GM12878 (cell line): ENCODE measurements at regions not wholly inside any gene's neighbourhood (a gene's known extent, or its start where the extent isn't known, plus 50 kb on each side); places are given as distances from the start of the nearest gene placed in this dataset.

Source experiments
- ATAC-seq: fragments of 200-7000 bp; cut with Tn5 transposase; 3 replicates; pipeline ENCODE4 v1.9.1; 2020; ENCODE audit warnings: mild to moderate bottlenecking, moderate library complexity
- BruUV-seq: library from RNA; stranded (reverse); fragments of 400-500 nt; replicated peaks from 2 replicates; lab custom pipeline; 2021; lab: Mats Ljungman, UMichigan
- CTCF ChIA-PET: fragments of 300-600 bp; sonication (Branson Sonifier 250); formaldehyde crosslinking; extraction: SDS; loops from one replicate; lab custom pipeline; 2021; ENCODE audit warnings: inconsistent platforms; lab: Yijun Ruan, JAX
- POLR2A ChIA-PET: fragments of 350-600 bp; formaldehyde crosslinking; extraction: SDS; loops from one replicate; lab custom pipeline; 2021; ENCODE audit warnings: inconsistent platforms; lab: Charles Lee
- RAD21 ChIA-PET: fragments of 300-600 bp; sonication (Branson Sonifier 250); formaldehyde crosslinking; loops from one replicate; lab custom pipeline; 2023; ENCODE audit warnings: antibody characterized with exemption; ENCODE audit not compliant: unreplicated experiment; lab: Charles Lee
- SMC1A ChIA-PET: fragments of 300-600 bp; sonication (Branson Sonifier 250); formaldehyde crosslinking; loops from one replicate; lab custom pipeline; 2023; ENCODE audit not compliant: unreplicated experiment, uncharacterized antibody; lab: Charles Lee
- DNase-seq: peaks from one replicate; pipeline ENCODE4 v3.0.0-alpha.2; 2011; ENCODE audit warnings: low read depth, low spot score
- FAIRE-seq: peaks from 3 replicates; lab custom pipeline; 2011; peaks lifted over from hg19 to GRCh38; lab: Jason Lieb, UNC
- H2AFZ ChIP-seq: 2 replicates; pipeline ENCODE4 v1.6.0; 2011; ENCODE audit warnings: low read depth, low read length, control low read depth; ENCODE audit not compliant: control insufficient read depth
- H3K27ac ChIP-seq: 2 replicates; pipeline ENCODE4 v1.5.1; 2011; ENCODE audit warnings: control low read depth; ENCODE audit not compliant: control insufficient read depth, insufficient read depth
- H3K27me3 ChIP-seq, 2 experiments: replicated peaks in 1 of 2; 2 replicates each; pipeline versions ENCODE4 v1.6.0 to v1.6.1; 2011; ENCODE audit warnings: low read length in 1 of 2; ENCODE audit not compliant: control insufficient read depth in 2 of 2, insufficient read depth in 2 of 2
- H3K36me3 ChIP-seq, 2 experiments: 2 replicates each; pipeline ENCODE4 v1.5.1; 2011; ENCODE audit warnings: low read length in 1 of 2; ENCODE audit not compliant: control insufficient read depth in 2 of 2, insufficient read depth in 2 of 2
- H3K4me1 ChIP-seq: 2 replicates; pipeline ENCODE4 v1.6.1; 2011; ENCODE audit warnings: mild to moderate bottlenecking, low read length, moderate library complexity, mixed read lengths; ENCODE audit not compliant: control insufficient read depth, insufficient read depth
- H3K4me2 ChIP-seq: 2 replicates; pipeline ENCODE4 v1.6.0; 2011; ENCODE audit warnings: control low read depth; ENCODE audit not compliant: control insufficient read depth, insufficient read depth
- H3K4me3 ChIP-seq: fragments of 200-600 bp; sonication (generic); 2 replicates; pipeline ENCODE4 v1.5.1; 2016
- H3K79me2 ChIP-seq: 2 replicates; pipeline ENCODE4 v1.6.0; 2011; ENCODE audit warnings: low read length; ENCODE audit not compliant: control insufficient read depth, insufficient read depth
- H3K9ac ChIP-seq: 2 replicates; pipeline ENCODE4 v1.8.0; 2011; ENCODE audit warnings: low read length, control low read depth, mixed read lengths; ENCODE audit not compliant: control insufficient read depth, insufficient read depth
- H3K9me3 ChIP-seq: replicated peaks from 3 replicates; pipeline ENCODE4 v1.5.1; 2011; ENCODE audit warnings: mild to moderate bottlenecking, low read length; ENCODE audit not compliant: control insufficient read depth, insufficient read depth
- H4K20me1 ChIP-seq: 2 replicates; pipeline ENCODE4 v1.6.0; 2011; ENCODE audit not compliant: control insufficient read depth, insufficient read depth
- CEBPZ ChIP-seq: fragments of 150-350 bp; IDR thresholded peaks from 2 replicates; pipeline ENCODE4 v1.6.1; 2016; ENCODE audit warnings: low read depth, low read length
- CHD4 ChIP-seq: fragments of 200-600 bp; sonication (generic); IDR thresholded peaks from 2 replicates; pipeline ENCODE4 v1.6.1; 2016; ENCODE audit warnings: mild to moderate bottlenecking
- KDM1A ChIP-seq: fragments of 200-600 bp; sonication (generic); IDR thresholded peaks from 2 replicates; pipeline ENCODE4 v1.6.1; 2016; ENCODE audit warnings: borderline replicate concordance
- NFYB ChIP-seq: IDR thresholded peaks from 2 replicates; pipeline ENCODE4 v1.6.1; 2011; ENCODE audit warnings: low read depth, mild to moderate bottlenecking, low read length, improper control_type of control experiment, moderate library complexity; ENCODE audit not compliant: insufficient read depth
- RB1 ChIP-seq: fragments of 450-650 bp; formaldehyde crosslinking; IDR thresholded peaks from 2 replicates; pipeline ENCODE4 v1.6.1; 2017; ENCODE audit warnings: mild to moderate bottlenecking, borderline replicate concordance
- RBBP5 ChIP-seq: fragments of 200-600 bp; sonication (generic); conservative IDR thresholded peaks from 2 replicates; pipeline ENCODE4 v1.6.1; 2016
- RUNX3 ChIP-seq: IDR thresholded peaks from 2 replicates; pipeline ENCODE4 v1.6.1; 2012; ENCODE audit warnings: low read length, inconsistent platforms
- SMAD1 ChIP-seq: fragments of 450-650 bp; IDR thresholded peaks from 2 replicates; pipeline ENCODE4 v1.6.1; 2018; ENCODE audit warnings: mild to moderate bottlenecking, low read depth; ENCODE audit not compliant: partially characterized antibody
- SMARCA5 ChIP-seq: fragments of 450-650 bp; IDR thresholded peaks from 2 replicates; pipeline ENCODE4 v1.6.1; 2017; ENCODE audit warnings: mild to moderate bottlenecking
- STAT3 ChIP-seq: IDR thresholded peaks from 2 replicates; pipeline ENCODE4 v1.6.1; 2011; ENCODE audit warnings: low read depth, low read length, improper control_type of control experiment
- TCF12 ChIP-seq: IDR thresholded peaks from 2 replicates; pipeline ENCODE4 v1.6.1; 2011; ENCODE audit warnings: low read depth, mild to moderate bottlenecking, low read length
- TCF7 ChIP-seq: IDR thresholded peaks from 2 replicates; pipeline ENCODE4 v1.6.1; 2014; ENCODE audit warnings: antibody characterized with exemption, borderline replicate concordance
- WGBS: methylation state at CpG from one replicate; pipeline ENCODE4 v1.1.6; 2016; ENCODE audit warnings: low lambda C conversion rate; ENCODE audit not compliant: insufficient replicate concordance, insufficient coverage; ENCODE audit errors: missing lambda C conversion rate; 5-methylcytosine and 5-hydroxymethylcytosine counted together
- in situ Hi-C: fragments of 300-500 bp; cut with MboI; formaldehyde crosslinking; loops from 9 replicates; pipeline ENCODE4 v1.14.3; 2018; ENCODE audit warnings: mixed read lengths
- intact Hi-C: fragments of 100-400 bp; cut with micrococcal nuclease; formaldehyde crosslinking; loops from one replicate; pipeline ENCODE4 v1.14.2; 2022; ENCODE audit not compliant: unreplicated experiment

- Histone ChIP-seq H3K27me3 (no peaks in the 10 kb centered on the region), H3K4me3 (no peak overlapping the region), H3K27ac (no peak overlapping the region), H3K9ac (no peak overlapping the region), H2AFZ (no peak overlapping the region), H3K79me2 (no peaks in the 10 kb centered on the region), H3K9me3 (no peaks in the 10 kb centered on the region; the same call in 2 of the 3 replicates), H4K20me1 (no peaks in the 10 kb centered on the region), H3K36me3 (no peaks in the 10 kb centered on the region), H3K4me2 (no peak overlapping the region), H3K4me1 (no peaks in the 10 kb centered on the region)
- WGBS, result 57% methylated on average over 5 of the region's 5 CpGs
- no peak; the same call in 2 of the 3 replicates for ATAC-seq
- ChIA-PET POLR2A (no interaction called here), SMC1A (no interaction called here), CTCF (no interaction called here), RAD21 (no interaction called here)
- intact Hi-C loops, result no loop called here
- no peak for FAIRE-seq
- TF ChIP-seq TCF7, result no peak
- no peak for TF ChIP-seq RBBP5
- TF ChIP-seq RB1, result no peak
- DNase-seq, result no peak
- no TSS peak for BruUV-seq
- in situ Hi-C loops, result no loop called here
These were observed 85.9 kb upstream of the ADO start for GRCh38 chr10:62718585-62718984.

DNA sequence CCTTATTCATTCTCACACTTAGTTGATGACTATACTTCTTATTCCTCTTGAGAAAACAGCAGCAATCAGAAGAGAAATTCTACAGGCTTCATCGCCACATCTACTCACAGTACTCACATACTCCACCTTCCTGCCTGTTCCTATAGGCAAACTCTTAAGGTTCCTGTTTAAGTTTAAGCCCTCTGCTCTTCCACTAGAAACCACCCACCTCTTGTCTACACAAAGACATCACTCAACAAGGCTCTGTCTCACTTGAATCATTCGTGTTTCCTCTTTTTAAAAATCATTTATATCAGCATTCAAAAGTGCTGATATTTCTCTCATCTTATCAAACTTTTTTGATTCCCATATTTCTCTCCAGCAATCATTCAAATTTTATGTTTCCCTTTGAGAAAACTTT is 85.5 kb upstream of the ADO start:
- Histone ChIP-seq H3K27ac (no peak overlapping the region), H3K4me1 (no peaks in the 10 kb centered on the region), H3K79me2 (no peaks in the 10 kb centered on the region), H3K9ac (no peak overlapping the region), H3K4me3 (no peak overlapping the region), H3K9me3 (no peaks in the 10 kb centered on the region; the same call in 2 of the 3 replicates), H4K20me1 (no peaks in the 10 kb centered on the region), H3K4me2 (no peak overlapping the region), H3K27me3 (no peaks in the 10 kb centered on the region), H2AFZ (no peak overlapping the region), H3K36me3 (no peaks in the 10 kb centered on the region)
- 74% methylated on average over 2 of the region's 2 CpGs for WGBS
- ATAC-seq (no peak), FAIRE-seq (peak; percentile 7), DNase-seq (no peak)
- ChIA-PET RAD21 (no interaction called here), POLR2A (no interaction called here), SMC1A (no interaction called here), CTCF (no interaction called here)
- in situ Hi-C loops, result no loop called here
- TF ChIP-seq CHD4 (no peak), SMAD1 (no peak), STAT3 (no peak), SMARCA5 (no peak), KDM1A (no peak), NFYB (no peak), TCF12 (no peak), RUNX3 (no peak), CEBPZ (no peak)
- BruUV-seq, result no TSS peak
- intact Hi-C loops, result no loop called here
